ENCODE measurements at regions not wholly inside any gene's neighbourhood (a gene's known extent, or its start where the extent isn't known, plus 50 kb on each side); places are given as distances from the start of the nearest gene placed in this dataset.

- H3K9me3 ChIP-seq (ENCODE audit: control insufficient read depth, low read depth, low read length): no peaks in the 10 kb centered on the region
- H3K27me3 ChIP-seq (ENCODE audit: control insufficient read depth, extremely low read depth, insufficient read depth, low read length): no peaks in the 10 kb centered on the region
- H3K79me2 ChIP-seq (ENCODE audit: control insufficient read depth, insufficient read depth, low read length): no peaks in the 10 kb centered on the region
- FAIRE-seq: no peak
- no peak overlapping the region for H3K4me3 ChIP-seq (ENCODE audit: control insufficient read depth in 2 of 3, extremely low read depth in 1 of 3, insufficient read depth in 2 of 3, low read depth in 1 of 3, low read length in 3 of 3)
- peaks cover 23% of the 10 kb centered on the region for H3K4me1 ChIP-seq (ENCODE audit: control insufficient read depth, extremely low read depth, insufficient read depth, low read length)
- dilution Hi-C loops (cut with MboI; ENCODE audit: extremely low pct_ligation_motif_present, low sequenced_read_pairs): no loop called here
- TF ChIP-seq, protein P1, sequence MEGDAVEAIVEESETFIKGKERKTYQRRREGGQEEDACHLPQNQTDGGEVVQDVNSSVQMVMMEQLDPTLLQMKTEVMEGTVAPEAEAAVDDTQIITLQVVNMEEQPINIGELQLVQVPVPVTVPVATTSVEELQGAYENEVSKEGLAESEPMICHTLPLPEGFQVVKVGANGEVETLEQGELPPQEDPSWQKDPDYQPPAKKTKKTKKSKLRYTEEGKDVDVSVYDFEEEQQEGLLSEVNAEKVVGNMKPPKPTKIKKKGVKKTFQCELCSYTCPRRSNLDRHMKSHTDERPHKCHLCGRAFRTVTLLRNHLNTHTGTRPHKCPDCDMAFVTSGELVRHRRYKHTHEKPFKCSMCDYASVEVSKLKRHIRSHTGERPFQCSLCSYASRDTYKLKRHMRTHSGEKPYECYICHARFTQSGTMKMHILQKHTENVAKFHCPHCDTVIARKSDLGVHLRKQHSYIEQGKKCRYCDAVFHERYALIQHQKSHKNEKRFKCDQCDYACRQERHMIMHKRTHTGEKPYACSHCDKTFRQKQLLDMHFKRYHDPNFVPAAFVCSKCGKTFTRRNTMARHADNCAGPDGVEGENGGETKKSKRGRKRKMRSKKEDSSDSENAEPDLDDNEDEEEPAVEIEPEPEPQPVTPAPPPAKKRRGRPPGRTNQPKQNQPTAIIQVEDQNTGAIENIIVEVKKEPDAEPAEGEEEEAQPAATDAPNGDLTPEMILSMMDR (optimal IDR thresholded peaks at IDR 0.05 in 1 of 3, IDR thresholded peaks at IDR 0.05 in 1 of 3, conservative IDR thresholded peaks at IDR 0.05 in 1 of 3; ENCODE audit: extremely low read depth in 1 of 3, insufficient read depth in 2 of 3, low read length in 3 of 3): no peak
- no peak for TF ChIP-seq EZH2 (IDR thresholded peaks at IDR 0.05; ENCODE audit: low read length)
- H3K9me1 ChIP-seq (ENCODE audit: control insufficient read depth, extremely low read depth, insufficient read depth, low read length): no peaks in the 10 kb centered on the region
- no peak overlapping the region for H2AFZ ChIP-seq (ENCODE audit: control insufficient read depth, low read length)
- H3K36me3 ChIP-seq (ENCODE audit: control insufficient read depth in 2 of 2, extremely low read depth in 1 of 2, insufficient read depth in 2 of 2, low read length in 2 of 2): no peaks in the 10 kb centered on the region
- no peak overlapping the region for H3K4me2 ChIP-seq (ENCODE audit: control insufficient read depth, extremely low read depth, insufficient read depth, low read depth, low read length)
- H4K20me1 ChIP-seq (ENCODE audit: control insufficient read depth, extremely low read depth, insufficient read depth, low read length): no peaks in the 10 kb centered on the region
- no peak overlapping the region for H3K9ac ChIP-seq (ENCODE audit: control insufficient read depth, extremely low read depth, insufficient read depth, low read length)
- no peak overlapping the region for H3K27ac ChIP-seq (ENCODE audit: control insufficient read depth, insufficient read depth, low read length)
- no peak for DNase-seq (ENCODE audit: low read depth, low spot score)
Observed at GRCh38 chr20:50295345-50295744, 104.7 kb downstream of the CEBPB start.

GRCh38 chr20:50295762-50296449 is 105.3 kb downstream of the CEBPB start:
- no peak overlapping the region for H3K4me2 ChIP-seq (ENCODE audit: control insufficient read depth, extremely low read depth, insufficient read depth, low read depth, low read length)
- H3K27ac ChIP-seq (ENCODE audit: control insufficient read depth, insufficient read depth, low read length): no peak overlapping the region
- H3K9me1 ChIP-seq (ENCODE audit: control insufficient read depth, extremely low read depth, insufficient read depth, low read length): no peaks in the 10 kb centered on the region
- H3K4me3 ChIP-seq (ENCODE audit: control insufficient read depth in 2 of 3, extremely low read depth in 1 of 3, insufficient read depth in 2 of 3, low read depth in 1 of 3, low read length in 3 of 3): no peak overlapping the region
- no peaks in the 10 kb centered on the region for H4K20me1 ChIP-seq (ENCODE audit: control insufficient read depth, extremely low read depth, insufficient read depth, low read length)
- dilution Hi-C loops (cut with MboI; ENCODE audit: extremely low pct_ligation_motif_present, low sequenced_read_pairs): no loop called here
- no peak overlapping the region for H3K9ac ChIP-seq (ENCODE audit: control insufficient read depth, extremely low read depth, insufficient read depth, low read length)
- H3K9me3 ChIP-seq (ENCODE audit: control insufficient read depth, low read depth, low read length): no peaks in the 10 kb centered on the region
- H3K27me3 ChIP-seq (ENCODE audit: control insufficient read depth, extremely low read depth, insufficient read depth, low read length): no peaks in the 10 kb centered on the region
- no peak for DNase-seq (ENCODE audit: low read depth, low spot score)
- no peaks in the 10 kb centered on the region for H3K79me2 ChIP-seq (ENCODE audit: control insufficient read depth, insufficient read depth, low read length)
- H2AFZ ChIP-seq (ENCODE audit: control insufficient read depth, low read length): no peak overlapping the region
- TF ChIP-seq EZH2 (IDR thresholded peaks at IDR 0.05; ENCODE audit: low read length): no peak
- TF ChIP-seq, protein P1 (optimal IDR thresholded peaks at IDR 0.05 in 1 of 3, IDR thresholded peaks at IDR 0.05 in 1 of 3, conservative IDR thresholded peaks at IDR 0.05 in 1 of 3; ENCODE audit: extremely low read depth in 1 of 3, insufficient read depth in 2 of 3, low read length in 3 of 3): no peak
- no peak for FAIRE-seq
- H3K4me1 ChIP-seq (ENCODE audit: control insufficient read depth, extremely low read depth, insufficient read depth, low read length): peaks cover 23% of the 10 kb centered on the region
- H3K36me3 ChIP-seq (ENCODE audit: control insufficient read depth in 2 of 2, extremely low read depth in 1 of 2, insufficient read depth in 2 of 2, low read length in 2 of 2): no peaks in the 10 kb centered on the region

Measured in keratinocyte (primary cell).